Breast epithelium (tissue), 4 donors: ENCODE measurements at regions not wholly inside any gene's neighbourhood (a gene's known extent, or its start where the extent isn't known, plus 50 kb on each side); places are given as distances from the start of the nearest gene placed in this dataset.

Source experiments
- DNase-seq, 2 donors: peaks; one replicate each; pipeline ENCODE4 v3.0.0-alpha.2; 2019; ENCODE audit warnings: low spot score in 2 of 2
- H3K27ac ChIP-seq, 2 donors: fragments of 200-600 bp; sonication (generic) in 1 of 2; one replicate each; pipeline ENCODE4 v1.5.1; 2016 to 2019; ENCODE audit warnings: mild to moderate bottlenecking in 1 of 2
- H3K27me3 ChIP-seq, 2 donors: fragments of 200-600 bp; sonication (generic) in 1 of 2; one replicate each; pipeline versions ENCODE4 v1.5.1 to v1.6.0; 2017 to 2019; ENCODE audit warnings: control low read depth in 1 of 2, mild to moderate bottlenecking in 1 of 2
- H3K36me3 ChIP-seq: fragments of 200-600 bp; one replicate; pipeline ENCODE4 v1.5.1; 2019
- H3K4me1 ChIP-seq, 2 donors: fragments of 200-600 bp; sonication (generic); one replicate each; pipeline ENCODE4 v1.5.1; 2016 to 2019; ENCODE audit warnings: control low read depth in 1 of 2
- H3K4me3 ChIP-seq, 3 donors: fragments of 200-600 bp; sonication (generic); 1 replicate in 2 of 3; 2 replicates in 1 of 3; pipeline ENCODE4 v1.5.1; 2016 to 2019; ENCODE audit warnings: mild to moderate bottlenecking in 3 of 3, moderate library complexity in 2 of 3
- H3K9me3 ChIP-seq, 2 donors: fragments of 200-600 bp; sonication (generic) in 1 of 2; one replicate each; pipeline ENCODE4 v1.5.1; 2016 to 2019; ENCODE audit warnings: control low read depth in 1 of 2
- CTCF ChIP-seq, 3 donors: fragments of 450-650 bp; IDR thresholded peaks; one replicate each; pipeline ENCODE4 v1.5.1; 2016 to 2017; ENCODE audit warnings: antibody characterized with exemption in 3 of 3, mild to moderate bottlenecking in 3 of 3, moderate library complexity in 3 of 3
- POLR2A ChIP-seq: fragments of 450-650 bp; IDR thresholded peaks from one replicate; pipeline ENCODE4 v1.6.1; 2016; ENCODE audit warnings: antibody characterized with exemption, mild to moderate bottlenecking, moderate library complexity
- POLR2AphosphoS5 ChIP-seq, 3 donors: sonication (generic); formaldehyde crosslinking; IDR thresholded peaks; one replicate each; pipeline ENCODE4 v1.6.1; 2017; ENCODE audit warnings: antibody characterized with exemption in 3 of 3
- intact Hi-C: fragments of 100-400 bp; cut with DNase I; formaldehyde crosslinking; loops from one replicate; pipeline ENCODE4 v1.15.1; 2023; ENCODE audit warnings: low total_unique reads

DNA sequence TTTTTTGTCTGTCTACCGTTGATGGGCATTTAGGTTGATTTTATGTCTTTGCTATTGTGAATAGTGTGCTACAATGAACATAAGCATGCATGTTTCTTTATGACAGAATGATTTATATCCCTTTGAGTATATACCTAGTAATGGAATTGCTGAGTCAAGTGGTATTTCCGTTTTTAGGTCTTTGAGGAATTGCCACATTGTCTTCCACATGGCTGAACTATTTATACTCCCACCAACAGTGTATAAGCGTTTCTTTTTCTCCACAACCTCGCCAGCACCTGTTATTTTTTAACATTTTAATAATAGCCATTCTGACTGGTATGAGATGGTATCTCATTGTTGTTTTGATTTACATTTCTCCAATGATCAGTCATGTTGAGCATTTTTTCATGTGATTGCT is 89.6 kb upstream of the GALNT15 start:
- peaks cover 5 to 6% of the 10 kb centered on the region in 2 donors for H3K4me1 ChIP-seq
- intact Hi-C loops: no loop called here
- H3K36me3 ChIP-seq: no peaks in the 10 kb centered on the region
- H3K27me3 ChIP-seq: no peaks in the 10 kb centered on the region
- H3K4me3 ChIP-seq: no peak overlapping the region
- no peak for TF ChIP-seq POLR2A
- no peak for TF ChIP-seq CTCF (IDR thresholded peaks at IDR 0.05)
- H3K27ac ChIP-seq: peak overlapping the region; percentile 16 to 81
- no peak for DNase-seq
- H3K9me3 ChIP-seq: peaks cover 8 to 10% of the 10 kb centered on the region in 2 donors

DNA sequence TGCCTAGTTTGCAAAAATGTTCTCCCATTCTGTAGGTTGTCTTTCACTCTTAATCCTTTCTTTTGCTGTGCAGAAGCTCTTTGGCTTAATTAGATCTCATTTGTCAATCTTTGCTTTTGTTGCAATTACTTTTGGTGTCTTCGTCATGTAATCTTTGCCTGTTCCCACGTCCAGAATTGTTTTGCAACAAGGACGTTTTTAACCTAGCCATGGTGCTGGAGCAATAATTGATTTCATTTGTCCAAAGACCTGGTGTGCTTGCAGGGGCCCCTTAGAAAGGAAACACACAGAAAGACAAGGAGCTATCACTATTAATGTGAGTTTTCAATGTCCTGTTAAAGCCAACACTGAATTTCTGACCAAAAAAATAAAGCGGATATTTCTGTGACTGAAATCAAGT is 89.1 kb upstream of the GALNT15 start:
- Histone ChIP-seq H3K9me3 (peaks cover 8 to 10% of the 10 kb centered on the region in 2 donors), H3K4me3 (no peak overlapping the region), H3K27me3 (no peaks in the 10 kb centered on the region), H3K36me3 (no peaks in the 10 kb centered on the region), H3K4me1 (peaks cover 6% of the 10 kb centered on the region in 2 donors), H3K27ac (peak overlapping the region; percentile 81 to 86)
- DNase-seq: no peak
- intact Hi-C loops: no loop called here
- TF ChIP-seq POLR2AphosphoS5 (IDR thresholded peaks at IDR 0.05) (no peak), CTCF (IDR thresholded peaks at IDR 0.05) (no peak), POLR2A (no peak)

- TF ChIP-seq POLR2AphosphoS5 (IDR thresholded peaks at IDR 0.05): no peak
- TF ChIP-seq POLR2A: no peak
- no peak for TF ChIP-seq CTCF (IDR thresholded peaks at IDR 0.05)
- peak in 1 of 2 donors; percentile 63 for DNase-seq
Observed at GRCh38 chr3:16085884-16086608, 88.4 kb upstream of the GALNT15 start.

DNA sequence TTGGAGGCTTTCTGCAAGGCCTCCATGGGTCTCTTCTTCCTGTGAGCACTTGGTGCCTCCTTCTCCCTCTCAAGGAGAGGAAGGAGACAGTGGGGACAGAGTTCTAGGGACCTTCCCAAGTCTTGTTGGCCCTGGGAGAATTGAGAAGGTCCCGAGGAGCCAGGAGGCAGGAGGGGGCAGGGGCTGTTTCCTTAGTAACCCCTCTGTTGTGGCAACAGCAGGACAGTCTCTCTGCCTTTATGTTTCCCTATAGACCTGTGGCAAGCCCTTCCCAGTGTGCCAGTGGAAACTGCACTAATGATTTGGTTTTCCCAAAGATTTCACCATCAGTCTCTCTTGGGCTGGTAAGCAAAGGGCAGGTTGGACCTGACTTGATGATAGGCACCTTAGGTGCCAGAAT is 87.8 kb upstream of the GALNT15 start:
- Histone ChIP-seq H3K4me1 (peaks cover 6 to 14% of the 10 kb centered on the region in 2 donors), H3K4me3 (no peak overlapping the region), H3K27me3 (no peaks in the 10 kb centered on the region), H3K27ac (peak overlapping the region; percentile 81 to 86), H3K36me3 (no peaks in the 10 kb centered on the region), H3K9me3 (peaks cover 2 to 6% of the 10 kb centered on the region in 2 donors)
- intact Hi-C loops: no loop called here
- DNase-seq: no peak
- TF ChIP-seq POLR2A: no peak
- no peak for TF ChIP-seq CTCF (IDR thresholded peaks at IDR 0.05)
- no peak for TF ChIP-seq POLR2AphosphoS5 (IDR thresholded peaks at IDR 0.05)

More at GRCh38 chr3:16085884-16086608, 88.4 kb upstream of the GALNT15 start:
- H3K27me3 ChIP-seq: no peaks in the 10 kb centered on the region
- no peaks in the 10 kb centered on the region for H3K36me3 ChIP-seq
- peak overlapping the region; percentile 81 to 86 for H3K27ac ChIP-seq
- H3K9me3 ChIP-seq: peaks cover 8 to 10% of the 10 kb centered on the region in 2 donors
- H3K4me1 ChIP-seq: peaks cover 6 to 13% of the 10 kb centered on the region in 2 donors
- H3K4me3 ChIP-seq: peak overlapping the region in 1 of 3 donors; percentile 13
- intact Hi-C loops: no loop called here

DNA sequence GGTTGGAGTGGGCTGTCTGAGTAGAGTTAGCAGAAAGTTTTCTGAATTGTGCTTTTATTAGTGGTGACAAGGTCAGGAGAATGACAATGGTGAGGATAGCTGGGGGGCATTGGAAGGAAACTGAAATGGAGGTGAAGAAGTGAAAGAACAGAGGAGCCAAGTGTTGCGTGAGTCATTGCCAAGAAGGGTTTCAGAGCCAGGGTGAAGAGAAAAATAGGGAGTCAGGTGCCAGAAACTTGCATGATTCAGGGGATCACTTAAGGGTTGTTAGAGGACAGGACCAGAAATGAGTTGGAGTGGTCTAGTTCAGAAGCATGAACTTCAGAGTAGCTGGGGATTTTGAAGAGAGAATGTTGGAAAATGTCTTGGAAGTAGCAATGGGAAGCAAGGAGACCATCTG is 86.0 kb upstream of the GALNT15 start:
- Histone ChIP-seq H3K27ac (peak overlapping the region; percentile 31 to 72), H3K4me1 (peaks cover 6 to 14% of the 10 kb centered on the region in 2 donors), H3K9me3 (no peaks in the 10 kb centered on the region), H3K36me3 (no peaks in the 10 kb centered on the region), H3K4me3 (no peak overlapping the region), H3K27me3 (no peaks in the 10 kb centered on the region)
- TF ChIP-seq POLR2A (no peak), CTCF (IDR thresholded peaks at IDR 0.05) (no peak), POLR2AphosphoS5 (IDR thresholded peaks at IDR 0.05) (no peak)
- intact Hi-C loops: no loop called here
- DNase-seq: no peak
